Hematopoietic multipotent progenitor cell treated with erythropoietin and hydrocortisone succinate and interleukin-3 and kit ligand, for 8 days (in vitro differentiated cells): ENCODE measurements at regions not wholly inside any gene's neighbourhood (a gene's known extent, or its start where the extent isn't known, plus 50 kb on each side); places are given as distances from the start of the nearest gene placed in this dataset.
"Not testable (repeated sequence)": the region's sequence is repeated elsewhere in the genome, so short reads cannot be mapped to it uniquely, and the experiment has no call there.

Experiments
- DNase-seq: peaks from one replicate; pipeline ENCODE4 v3.0.0-alpha.2; 2015

DNA sequence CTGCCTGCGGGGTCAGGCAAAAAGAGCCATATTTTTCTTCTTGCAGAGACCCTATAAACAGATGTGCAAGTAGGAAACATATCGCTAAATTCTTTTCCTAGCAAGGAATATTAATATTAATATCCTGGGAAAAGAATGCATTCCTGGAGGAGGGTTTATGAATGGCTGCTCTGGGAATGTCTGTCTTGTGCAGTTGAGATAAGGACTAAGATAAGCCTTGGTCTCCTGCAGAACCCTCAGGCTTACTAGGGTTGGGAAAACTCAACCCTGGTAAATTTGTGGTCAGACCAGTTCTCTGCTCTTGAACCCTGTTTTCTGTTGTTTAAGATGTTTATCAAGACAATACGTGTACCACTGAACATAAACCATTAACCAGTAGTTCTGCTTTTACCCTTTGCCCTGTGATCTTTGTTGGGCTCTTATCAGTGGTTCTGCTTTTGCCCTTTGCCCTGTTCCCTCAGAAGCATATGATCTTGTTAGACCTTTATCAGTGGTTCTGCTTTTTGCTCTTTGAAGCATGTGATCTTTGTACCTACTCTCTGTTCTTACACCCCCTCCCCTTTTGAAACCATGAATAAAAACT, 1548.2 kb upstream of the FLRT2 start:
- DNase-seq: not testable (repeated sequence)

GRCh38 chr14:83988275-83988674, 1541.7 kb upstream of the FLRT2 start:
- DNase-seq: peak; percentile 1

- no peak for DNase-seq
Observed at GRCh38 chr14:83991666-83992065, 1538.3 kb upstream of the FLRT2 start.

DNA sequence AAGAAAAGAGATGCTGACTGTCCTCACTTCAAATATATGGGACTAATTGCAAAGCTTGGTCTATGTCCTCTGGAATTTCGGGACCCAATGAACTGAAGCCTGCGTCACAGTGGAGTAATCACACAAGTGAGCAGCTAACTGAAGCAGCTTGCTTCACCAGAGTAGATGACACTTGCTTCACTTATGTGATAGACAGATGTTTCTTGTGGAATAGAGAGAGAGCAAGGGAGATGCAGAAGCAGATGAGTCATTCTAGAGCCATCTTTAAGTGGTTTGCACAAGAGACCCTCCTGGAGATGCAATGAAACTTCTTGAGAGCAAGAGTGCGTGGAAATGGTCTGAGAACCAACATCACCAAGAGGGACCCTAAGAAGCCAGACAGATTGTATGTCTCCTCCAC, 1537.1 kb upstream of the FLRT2 start:
- no peak for DNase-seq

GRCh38 chr14:83993545-83993944, 1536.4 kb upstream of the FLRT2 start:
- no peak for DNase-seq

DNA sequence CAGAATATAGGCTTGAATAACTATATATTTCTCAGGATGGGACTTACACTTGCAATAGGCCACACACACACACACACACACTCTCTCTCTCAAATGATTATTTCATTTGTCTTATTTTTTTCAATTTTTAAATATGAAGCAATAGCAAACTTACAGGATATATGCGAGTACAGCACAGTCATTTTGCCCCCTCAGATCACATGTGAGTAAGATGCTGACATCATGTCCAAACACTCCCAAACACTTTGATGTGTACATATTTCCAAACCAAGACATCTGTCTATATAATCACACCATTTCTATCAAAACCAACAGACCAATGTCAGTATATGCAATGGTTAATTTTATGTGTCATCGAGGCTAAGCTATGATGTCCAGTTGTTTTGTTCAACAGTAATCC, 1535.9 kb upstream of the FLRT2 start:
- DNase-seq: no peak

- no peak for DNase-seq
Observed at GRCh38 chr14:84001023-84001422, 1528.9 kb upstream of the FLRT2 start.

GRCh38 chr14:84003346-84003745, 1526.6 kb upstream of the FLRT2 start:
- DNase-seq: no peak

GRCh38 chr14:84006643-84007155, 1523.2 kb upstream of the FLRT2 start:
- DNase-seq: no peak

DNA sequence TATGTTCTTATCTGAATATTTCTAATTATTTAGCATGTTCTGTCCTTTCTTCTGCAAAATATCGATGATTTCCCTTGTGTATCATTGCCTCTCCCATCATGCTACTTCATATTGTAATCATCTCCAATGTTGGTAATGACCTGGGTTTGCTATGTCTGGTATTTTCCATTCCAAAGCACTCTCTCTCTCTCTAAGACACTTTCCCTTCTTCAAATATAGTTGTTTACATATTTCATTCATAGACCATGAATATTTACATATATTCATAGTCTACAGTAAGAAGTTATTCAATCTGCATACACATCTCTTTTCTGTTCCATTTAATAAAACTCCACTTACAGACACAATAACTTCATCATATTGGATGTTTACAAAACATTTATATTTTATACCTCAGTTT, 1516.5 kb upstream of the FLRT2 start:
- DNase-seq: no peak

DNA sequence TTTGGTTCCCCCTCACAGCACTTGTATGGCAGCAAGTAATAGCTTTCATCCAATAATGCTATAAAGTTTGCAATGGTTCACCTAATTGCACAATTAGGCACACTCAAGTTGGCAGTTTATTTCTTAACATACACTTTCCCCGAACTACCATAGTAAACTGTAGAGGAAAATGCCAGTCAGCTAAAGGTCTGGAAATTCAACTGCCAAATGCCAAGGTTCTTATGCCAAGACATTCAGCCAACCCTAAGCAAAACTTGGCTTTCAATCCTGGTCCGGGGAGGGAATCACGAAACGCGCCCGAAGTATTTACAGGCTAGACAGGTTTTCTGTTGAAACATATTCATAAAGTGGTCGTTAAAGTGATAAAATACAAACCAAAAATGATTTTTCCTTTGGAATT, 1512.4 kb upstream of the FLRT2 start:
- DNase-seq: no peak

- DNase-seq: no peak
Observed at GRCh38 chr14:84021433-84021832, 1508.5 kb upstream of the FLRT2 start.

- no peak for DNase-seq
Observed at GRCh38 chr14:84024231-84024820, 1505.6 kb upstream of the FLRT2 start.

DNA sequence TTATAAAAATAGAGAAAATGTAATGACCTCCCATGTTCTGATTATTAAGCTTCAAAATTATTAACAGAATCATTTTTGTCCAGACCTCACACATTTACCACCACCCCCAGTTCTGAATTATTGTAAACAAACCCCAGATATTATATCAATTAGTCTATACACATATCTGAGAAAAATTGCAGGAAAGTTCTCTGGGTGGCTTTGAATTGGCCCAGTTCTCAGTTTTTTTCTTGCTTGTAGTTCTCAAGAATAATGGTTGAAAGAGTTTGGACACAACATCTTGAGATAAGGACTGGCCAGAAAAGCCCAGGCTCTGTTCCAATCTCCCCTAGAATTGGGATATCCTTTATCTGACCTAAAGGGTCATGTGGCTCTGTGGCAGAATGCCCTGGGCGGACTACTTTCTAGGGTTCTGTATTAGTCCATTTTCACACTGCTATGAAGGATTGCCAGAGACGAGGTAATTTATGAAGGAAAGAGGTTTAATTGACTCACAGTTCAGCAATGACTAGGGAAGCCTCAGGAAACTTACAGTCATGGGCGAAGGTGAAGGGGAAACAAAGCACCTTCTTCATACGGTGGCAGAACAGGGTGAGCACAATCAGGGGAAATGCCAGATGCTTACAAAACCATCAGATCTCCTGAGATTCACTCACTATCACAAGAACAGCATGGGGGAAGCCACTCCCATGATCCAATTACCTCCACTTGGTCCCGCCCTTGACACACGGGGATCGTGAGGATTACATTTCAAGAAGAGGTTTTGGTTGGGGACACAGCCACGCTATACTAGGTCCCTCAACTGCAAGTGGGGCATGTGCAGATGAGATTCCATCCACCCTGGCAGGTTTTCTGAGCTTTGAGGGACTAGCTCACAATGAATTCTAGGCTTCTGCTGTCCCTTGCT, 1504.6 kb upstream of the FLRT2 start:
- DNase-seq: no peak

- DNase-seq: no peak
Observed at GRCh38 chr14:84027351-84027750, 1502.6 kb upstream of the FLRT2 start.

GRCh38 chr14:84028080-84028604, 1501.8 kb upstream of the FLRT2 start:
- no peak for DNase-seq

DNA sequence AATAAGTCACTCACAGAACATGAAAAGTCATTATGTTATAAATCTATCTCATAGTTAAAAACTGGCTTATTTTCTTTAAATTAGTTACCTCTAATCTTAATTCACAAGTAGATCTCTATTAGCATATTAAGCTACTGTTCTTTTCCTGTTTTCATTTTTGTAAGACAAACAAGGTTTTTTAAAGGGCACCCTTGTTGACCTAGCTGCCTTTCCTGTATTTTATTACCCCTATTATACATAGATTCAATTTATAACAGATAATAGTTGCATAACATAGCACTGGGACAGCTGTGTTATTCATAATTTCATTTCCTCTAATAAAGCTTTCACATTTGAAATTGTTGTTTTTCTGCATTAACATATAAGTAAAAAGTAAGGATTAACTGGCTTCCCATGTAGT, 1500.7 kb upstream of the FLRT2 start:
- DNase-seq: no peak

DNA sequence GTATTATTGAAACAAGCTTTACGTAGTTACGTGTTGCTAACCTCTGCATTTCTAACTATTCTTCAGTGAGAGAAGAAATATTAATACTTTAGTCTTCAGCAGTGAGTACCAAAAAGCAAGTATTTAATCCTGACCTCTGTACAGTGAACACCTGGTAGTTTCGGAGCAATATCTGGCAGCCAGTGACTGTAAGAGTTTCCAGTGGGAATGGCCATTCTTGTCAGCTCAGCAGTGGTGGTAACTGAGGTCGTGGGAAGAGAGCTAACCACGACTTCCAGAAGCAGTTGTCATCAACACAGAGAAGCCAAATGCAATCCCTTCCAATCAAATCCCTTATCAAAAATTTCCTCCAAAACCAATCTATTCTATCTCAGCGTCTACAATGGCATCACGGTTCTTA, 1500.2 kb upstream of the FLRT2 start:
- no peak for DNase-seq

- no peak for DNase-seq
Observed at GRCh38 chr14:84036840-84037239, 1493.1 kb upstream of the FLRT2 start.

- DNase-seq: no peak
Observed at GRCh38 chr14:84037593-84037992, 1492.4 kb upstream of the FLRT2 start.

DNA sequence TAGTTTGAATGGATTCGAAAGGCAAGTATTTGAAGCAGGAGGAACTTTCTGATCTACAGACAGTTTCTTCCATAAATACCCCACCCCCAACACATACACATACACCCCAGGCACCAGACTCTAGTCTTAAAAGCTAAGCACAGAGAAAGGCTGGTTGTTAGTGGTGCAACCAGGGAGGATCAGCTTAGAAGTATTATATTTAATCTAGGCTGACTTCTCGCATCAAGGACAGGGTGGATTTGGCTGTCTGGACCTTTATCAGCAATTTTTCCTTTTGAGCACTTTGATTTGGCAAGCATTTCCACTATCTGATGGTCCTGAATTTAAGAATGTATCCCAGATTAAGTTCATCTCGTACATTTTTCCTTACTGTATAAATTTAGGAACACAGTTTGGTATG, 1489.8 kb upstream of the FLRT2 start:
- no peak for DNase-seq

DNA sequence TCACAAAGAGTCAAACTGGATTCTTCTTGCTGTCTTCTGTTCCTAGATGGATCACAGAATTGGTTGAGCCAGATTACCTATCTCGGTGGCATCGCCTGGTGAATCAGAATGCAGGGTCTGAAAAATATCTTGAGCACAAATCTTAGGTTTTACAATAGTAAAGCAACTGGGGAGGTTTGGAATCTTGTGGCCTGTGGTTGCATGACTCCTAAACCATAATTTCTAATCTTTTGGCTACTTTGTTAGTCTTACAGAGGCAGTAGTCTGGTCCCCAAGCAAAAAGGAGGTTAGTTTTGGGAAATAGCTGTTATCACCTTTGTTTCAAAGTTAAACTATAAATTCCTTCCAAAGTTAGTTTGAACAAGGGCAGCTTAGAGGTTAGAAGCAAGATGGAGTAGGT, 1488.5 kb upstream of the FLRT2 start:
- DNase-seq: no peak

DNA sequence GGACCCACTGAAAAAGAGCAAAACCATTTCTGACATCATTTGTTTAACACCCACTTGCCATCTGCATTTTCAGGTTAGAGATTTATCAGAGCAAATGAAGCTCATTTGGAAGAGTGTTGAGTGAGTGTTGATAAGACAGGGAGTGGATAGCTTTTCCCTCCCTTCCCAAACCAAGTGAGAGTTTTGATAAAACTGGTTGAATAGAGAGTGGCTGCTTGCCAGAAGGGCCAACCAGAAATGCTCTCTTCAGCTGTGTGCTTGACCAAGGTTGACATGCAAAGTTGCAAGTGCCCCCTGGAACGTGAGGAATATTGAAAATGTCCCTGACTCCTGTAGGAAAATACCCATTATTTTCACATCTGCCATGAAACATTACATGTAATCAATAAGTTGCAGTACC, 1487.0 kb upstream of the FLRT2 start:
- no peak for DNase-seq
